RCC 7860 (cell line): ENCODE measurements at regions not wholly inside any gene's neighbourhood (a gene's known extent, or its start where the extent isn't known, plus 50 kb on each side); places are given as distances from the start of the nearest gene placed in this dataset.

ENCODE experiments used
- DNase-seq: peaks from one replicate; pipeline ENCODE4 v3.0.0-alpha.2; 2015; ENCODE audit warnings: low spot score
- FAIRE-seq: peaks from 2 replicates; lab custom pipeline; 2012; peaks lifted over from hg19 to GRCh38; lab: Jason Lieb, UNC

DNA sequence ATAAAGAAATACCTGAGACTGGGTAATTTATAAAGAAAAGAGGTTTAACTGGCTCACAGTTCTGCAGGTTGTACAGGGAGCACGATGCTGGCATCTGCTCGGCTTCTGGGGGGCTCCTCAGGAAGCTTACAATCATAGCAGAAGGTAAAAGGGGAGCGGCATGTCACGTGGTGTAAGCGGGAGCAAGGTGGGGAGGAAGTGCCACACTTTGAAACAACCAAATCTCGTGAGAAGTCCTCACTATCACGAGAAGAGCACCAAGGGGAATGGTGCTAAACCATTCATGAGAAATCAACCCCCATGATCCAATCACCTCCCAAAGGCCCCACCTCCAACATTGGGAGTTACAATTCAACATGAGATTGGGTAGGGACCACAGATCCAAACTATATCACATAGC, 67.7 kb downstream of the AKR1B1 start:
- no peak for FAIRE-seq
- no peak for DNase-seq

DNA sequence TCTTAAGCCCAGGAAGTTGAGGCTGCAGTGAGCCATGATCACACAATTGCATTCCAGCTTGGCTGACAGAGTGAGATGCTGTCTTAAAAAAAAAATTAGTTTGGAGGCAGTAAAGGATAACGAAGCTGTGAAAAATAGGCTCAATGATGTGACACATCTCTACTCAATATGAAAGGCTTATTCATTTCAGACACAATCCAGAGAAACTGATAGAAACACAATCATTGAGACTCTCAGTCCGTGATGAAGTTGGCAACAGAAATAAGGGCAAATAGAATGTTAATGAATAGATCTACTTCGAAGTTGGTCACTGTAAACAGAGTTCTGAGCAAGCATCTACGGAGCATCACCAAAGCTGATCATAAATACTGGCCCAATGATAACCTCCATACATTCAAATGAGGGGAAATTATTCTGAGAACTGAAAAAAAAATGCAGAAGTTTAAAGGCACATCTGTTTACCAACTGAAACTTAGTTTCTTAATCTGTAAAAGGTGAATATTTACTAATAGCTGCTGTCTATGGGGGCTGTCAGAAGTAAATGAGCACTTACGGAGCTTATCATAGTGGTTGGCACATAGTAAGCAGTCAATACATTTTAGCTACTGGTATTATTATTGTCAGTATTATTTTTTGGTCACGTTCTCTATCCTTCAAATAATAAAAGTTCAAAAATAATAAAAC, 70.4 kb downstream of the AKR1B1 start:
- FAIRE-seq, result no peak
- no peak for DNase-seq

DNA sequence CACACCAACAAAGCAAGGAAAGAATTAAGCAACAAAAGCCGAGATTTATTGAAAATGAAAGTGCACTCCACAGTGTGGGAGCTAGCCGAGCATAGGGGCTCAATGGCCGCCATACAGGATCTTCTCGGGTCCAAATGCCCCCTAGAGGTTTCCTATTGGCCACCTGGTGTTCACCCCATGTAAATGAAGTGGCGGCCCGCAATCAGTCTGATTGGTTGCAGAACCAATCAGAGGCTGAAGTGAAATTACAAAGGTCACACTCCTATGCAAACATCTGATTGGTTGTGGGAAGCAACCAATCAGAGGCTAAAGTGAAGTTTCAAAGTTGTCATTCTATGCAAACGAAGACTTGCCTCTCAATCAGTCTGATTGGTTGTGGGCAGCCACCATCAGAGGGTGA, 61.8 kb upstream of the SLC35B4 start:
- DNase-seq (no peak), FAIRE-seq (no peak)

DNA sequence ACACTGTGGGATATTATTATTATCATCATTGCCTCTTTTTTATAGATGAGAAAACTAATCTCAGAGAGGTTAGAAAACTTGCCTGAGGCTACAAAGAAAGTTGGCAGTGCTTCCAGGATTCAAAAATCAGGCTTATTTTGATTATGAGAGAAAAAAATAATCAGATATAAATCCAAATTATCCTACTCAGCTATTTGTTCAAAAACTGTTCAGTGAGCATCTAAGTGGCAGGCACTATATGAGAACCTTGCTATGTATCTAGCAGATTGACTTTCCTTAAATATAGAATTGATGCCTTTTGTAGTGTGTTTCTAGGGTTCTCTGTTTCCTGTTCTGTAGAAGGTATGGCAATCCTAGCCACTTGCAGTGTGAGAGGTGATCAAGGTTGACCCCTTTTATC, 60.0 kb upstream of the SLC35B4 start:
- DNase-seq (no peak), FAIRE-seq (no peak)

DNA sequence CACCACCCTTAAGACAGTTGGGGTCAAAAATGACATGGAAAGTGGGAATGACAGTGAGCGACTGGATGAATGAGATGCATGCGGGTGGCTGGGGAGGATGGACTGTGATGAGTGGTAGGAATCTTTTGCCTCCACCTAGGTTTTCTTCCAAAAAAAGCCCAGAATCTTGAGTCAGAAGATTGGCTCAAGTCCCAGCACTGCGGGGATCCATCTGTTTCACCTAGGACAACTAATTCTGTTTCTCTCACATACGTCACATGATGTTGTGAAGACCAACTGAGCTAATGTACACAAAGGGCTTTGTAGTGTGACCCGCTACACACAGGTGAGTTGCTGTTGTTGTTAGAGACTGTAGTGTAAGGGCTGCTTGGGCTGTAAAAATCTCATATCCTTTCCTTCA, 58.5 kb upstream of the SLC35B4 start:
- no peak for FAIRE-seq

DNA sequence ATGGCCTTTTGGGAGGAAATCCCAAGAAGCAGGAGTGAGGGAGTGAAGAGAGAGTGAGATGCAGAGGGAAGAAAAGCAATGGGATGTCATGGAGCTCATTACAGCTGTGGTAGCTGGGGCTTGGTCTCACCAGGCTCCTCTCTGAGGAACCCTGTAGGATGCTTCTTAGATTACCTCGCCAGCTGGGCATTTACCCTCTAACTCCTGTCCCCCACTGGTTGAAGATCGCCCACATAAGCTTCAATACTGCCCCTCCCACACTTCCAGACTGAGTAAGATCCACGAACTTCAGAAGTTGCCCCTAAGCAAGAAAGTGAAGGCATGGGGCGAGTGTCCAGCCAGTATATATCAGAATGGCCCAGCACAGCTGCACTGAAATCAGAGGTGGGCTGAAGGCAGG, 58.1 kb upstream of the SLC35B4 start:
- FAIRE-seq, result no peak

More for the DNA sequence above, 58.5 kb upstream of the SLC35B4 start:
- no peak for DNase-seq

DNA sequence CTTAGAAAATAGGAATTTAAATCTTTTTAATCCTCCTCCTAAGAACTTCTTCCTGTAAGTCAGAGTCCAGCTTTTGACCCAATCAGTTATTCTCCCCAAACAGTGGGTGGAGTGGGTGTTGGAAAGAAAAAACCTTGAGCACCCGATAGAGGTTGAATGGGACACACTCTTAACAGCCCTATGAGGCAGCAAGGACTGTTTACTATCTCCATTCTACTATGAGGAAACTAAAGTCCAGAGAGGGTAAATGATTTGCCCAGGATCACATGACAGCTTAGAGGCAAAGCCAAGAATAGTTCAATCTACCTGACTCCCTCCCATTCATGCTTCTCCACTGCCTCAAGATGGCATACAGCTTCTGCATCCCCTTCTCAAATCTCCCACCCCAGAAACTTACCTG, 57.6 kb upstream of the SLC35B4 start:
- DNase-seq (no peak), FAIRE-seq (no peak)

More for the DNA sequence above, 58.1 kb upstream of the SLC35B4 start:
- no peak for DNase-seq

DNA sequence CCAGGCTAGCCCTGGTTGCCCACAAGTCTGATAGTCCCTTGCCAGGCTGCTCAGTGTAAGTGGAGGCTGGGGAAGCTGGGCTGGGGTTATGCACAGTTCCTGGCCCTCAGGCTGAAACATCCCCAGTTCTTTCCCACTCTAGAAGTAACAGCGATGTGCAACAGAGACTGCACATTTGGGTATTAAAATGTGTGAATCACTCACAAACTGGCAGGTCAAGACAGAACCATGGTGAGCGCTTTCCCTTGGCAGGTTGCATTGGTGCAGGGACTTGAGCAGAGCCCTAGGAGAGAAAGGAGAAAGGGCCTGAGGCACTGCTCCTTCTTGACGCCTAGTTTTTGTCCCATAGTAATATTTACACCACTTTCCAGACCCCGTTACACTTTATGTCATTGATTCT, 56.1 kb upstream of the SLC35B4 start:
- no peak for FAIRE-seq

DNA sequence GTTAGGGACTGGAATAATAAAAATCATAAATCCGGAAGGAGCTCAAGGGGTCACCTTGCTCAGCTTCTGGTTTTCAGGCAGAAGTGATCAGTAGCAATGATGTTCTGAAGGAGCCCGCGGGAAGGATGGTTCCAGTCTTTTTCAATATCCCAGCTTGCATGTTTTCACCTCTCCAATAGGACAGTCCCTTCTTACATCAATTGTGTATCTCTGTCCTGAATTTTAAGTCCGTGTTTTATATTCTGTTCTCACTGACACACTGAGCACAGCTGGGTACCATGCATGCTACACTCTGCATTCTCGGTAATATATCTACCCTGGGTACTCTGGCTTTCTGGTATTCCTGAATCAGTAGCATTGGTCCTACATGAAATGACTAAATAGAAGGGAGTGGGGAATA, 55.2 kb upstream of the SLC35B4 start:
- no peak for DNase-seq
- FAIRE-seq, result no peak

More for the DNA sequence above, 56.1 kb upstream of the SLC35B4 start:
- DNase-seq, result no peak

DNA sequence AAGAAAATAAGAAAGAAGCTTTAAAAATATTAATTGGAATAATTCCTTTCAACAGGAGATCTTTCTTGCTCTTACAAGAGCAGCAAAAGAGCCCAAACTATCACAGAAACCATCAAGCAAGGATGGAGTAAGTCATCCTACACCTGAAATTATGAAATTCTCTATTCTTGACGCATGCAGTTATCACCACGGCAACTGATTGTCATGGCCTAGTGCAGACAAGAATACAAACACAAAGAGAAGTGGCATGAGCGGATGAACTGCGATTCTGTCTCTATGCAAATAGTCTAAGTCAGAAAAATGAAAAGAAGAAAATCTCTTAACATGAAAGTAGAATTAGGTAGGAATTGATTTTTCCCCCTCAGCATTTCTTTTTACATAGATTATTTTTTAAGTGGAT, 54.8 kb upstream of the SLC35B4 start:
- no peak for DNase-seq
- FAIRE-seq, result no peak

DNA sequence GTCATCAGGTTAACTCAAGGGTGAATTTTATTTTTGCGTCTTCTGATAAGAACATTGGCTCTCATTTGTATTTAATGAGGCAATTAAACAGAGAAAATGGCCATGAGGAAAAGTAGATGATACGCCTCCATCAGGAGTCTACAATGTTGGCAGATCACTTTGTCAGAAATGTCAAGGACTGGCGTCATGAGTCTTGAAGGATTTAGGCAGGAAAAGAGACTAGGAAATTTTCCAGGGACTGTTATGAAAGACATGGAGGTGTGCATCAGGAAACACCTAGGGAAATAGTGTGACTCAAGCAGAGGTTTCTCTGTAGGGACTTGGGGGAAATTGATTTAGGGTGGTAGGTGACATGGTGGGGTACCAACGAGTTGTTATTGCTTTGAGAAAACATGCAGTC, 53.4 kb upstream of the SLC35B4 start:
- DNase-seq (no peak), FAIRE-seq (no peak)

DNA sequence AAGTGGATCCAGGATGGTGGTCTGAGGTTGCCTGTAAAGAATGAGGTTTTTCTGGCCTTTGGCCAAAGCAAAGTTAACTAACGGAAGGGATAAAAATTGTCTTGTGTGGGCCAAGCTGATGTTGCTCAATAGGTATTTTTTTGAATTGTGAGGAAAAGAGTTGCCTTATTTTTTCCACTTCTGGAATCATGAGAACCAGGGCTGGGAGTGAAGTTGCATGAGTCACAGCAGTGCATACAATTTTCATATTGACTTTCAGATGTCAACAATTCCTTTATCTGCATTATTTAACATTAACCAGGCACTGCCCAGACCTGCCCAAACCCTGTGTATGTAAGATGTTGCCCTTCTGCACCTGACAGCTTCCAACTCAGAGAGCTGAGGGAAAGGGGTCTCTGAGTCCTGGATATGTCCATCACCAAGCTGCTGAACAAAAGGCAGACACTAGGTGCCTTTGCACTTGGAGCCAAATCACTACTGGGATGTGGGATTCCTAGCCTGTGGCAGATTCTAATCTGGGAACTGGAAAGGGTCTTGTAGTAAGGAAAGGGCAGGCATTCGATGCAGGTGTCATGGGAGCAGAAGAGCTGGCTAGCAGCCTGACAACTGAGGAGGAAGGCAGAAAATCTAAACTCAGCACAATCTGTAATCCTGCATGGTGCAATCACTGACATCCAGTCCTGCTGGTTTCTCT, 52.3 kb upstream of the SLC35B4 start:
- FAIRE-seq, result peak; percentile 22
- DNase-seq, result peak; percentile 47

DNA sequence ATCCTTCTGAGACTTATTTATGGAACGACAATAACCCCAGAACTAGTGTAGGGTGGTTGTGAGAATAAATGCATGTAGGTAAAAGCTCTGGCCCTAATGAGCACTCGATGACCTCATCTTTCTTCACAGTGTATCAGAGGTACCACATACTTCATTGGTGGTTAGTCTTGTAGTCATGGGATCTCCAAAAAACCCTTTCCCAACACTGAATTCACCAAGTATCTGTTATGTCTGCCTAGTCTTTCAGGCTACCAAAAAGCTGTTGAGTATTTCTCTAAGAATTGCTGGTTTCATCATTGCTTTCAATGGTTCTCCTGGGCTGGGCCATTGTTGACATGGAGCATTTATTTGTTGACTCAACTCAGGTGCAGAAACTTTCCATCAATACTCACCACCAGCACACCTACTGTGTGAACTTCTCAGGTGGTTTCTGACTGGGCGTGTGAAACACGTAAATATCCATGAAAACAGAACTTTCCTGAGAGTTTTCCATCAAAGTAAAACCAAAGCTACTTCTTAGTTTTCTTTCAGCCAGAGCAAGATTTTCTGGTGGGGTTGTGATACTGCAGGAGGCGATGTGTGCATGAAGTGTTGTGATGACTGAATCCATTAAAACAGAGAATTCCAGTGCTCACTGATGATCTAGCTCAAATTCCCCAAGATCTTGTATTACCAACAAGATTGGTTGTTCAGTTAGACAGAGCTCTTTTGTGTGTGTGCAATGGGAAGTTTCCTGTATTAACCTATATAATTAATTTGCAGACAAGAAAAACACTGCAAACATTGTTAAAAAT, 51.4 kb upstream of the SLC35B4 start:
- FAIRE-seq, result no peak

More for the DNA sequence above, 51.4 kb upstream of the SLC35B4 start:
- DNase-seq, result no peak
